K562 (cell line): ENCODE measurements at regions not wholly inside any gene's neighbourhood (a gene's known extent, or its start where the extent isn't known, plus 50 kb on each side); places are given as distances from the start of the nearest gene placed in this dataset.

Source experiments
- ATAC-seq: fragments of 200-7000 bp; cut with Tn5 transposase; 3 replicates; pipeline ENCODE4 v1.9.1; 2020; ENCODE audit warnings: moderate library complexity
- BruUV-seq: library from RNA; stranded (reverse); fragments of 400-500 nt; replicated peaks from 2 replicates; lab custom pipeline; 2021; lab: Mats Ljungman, UMichigan
- CTCF ChIA-PET: fragments of 300-600 bp; formaldehyde crosslinking; extraction: SDS; loops from one replicate; lab custom pipeline; 2021; ENCODE audit warnings: low intra/inter-chr PET ratio; lab: Yijun Ruan, JAX
- POLR2A ChIA-PET: fragments of 300-600, 350-650 bp; sonication (Branson Sonifier 250); formaldehyde crosslinking; extraction: SDS; loops from one replicate; lab custom pipeline; 2021; ENCODE audit warnings: antibody characterized with exemption, inconsistent platforms; lab: Yijun Ruan, JAX
- DNase-seq, 4 experiments: peaks; one replicate each; pipeline versions ENCODE4 v3.0.0 to v3.0.0-alpha.2; 2011 to 2018; ENCODE audit warnings: low spot score in 3 of 4, mixed read lengths in 3 of 4; ENCODE audit errors: extremely low read depth in 1 of 4
- FAIRE-seq: peaks from 2 replicates; lab custom pipeline; 2011; peaks lifted over from hg19 to GRCh38; lab: Jason Lieb, UNC
- H2AFZ ChIP-seq: 2 replicates; pipeline ENCODE4 v1.6.0; 2011; ENCODE audit warnings: low read depth, low read length, control low read depth, inconsistent platforms
- H3K27ac ChIP-seq: fragments of 200-600 bp; 3 replicates; pipeline ENCODE4 v1.8.0; 2011; ENCODE audit warnings: low read depth, mild to moderate bottlenecking, control low read depth, inconsistent platforms, low read length, moderate library complexity, mixed read lengths; ENCODE audit errors: extremely low read depth
- H3K27me3 ChIP-seq, 2 experiments: fragments of 300-600 bp in 1 of 2; 2 replicates in 1 of 2; 3 replicates in 1 of 2; pipeline versions ENCODE4 v1.6.0 to v1.8.0; 2011; ENCODE audit warnings: inconsistent platforms in 2 of 2, low read length in 2 of 2, mild to moderate bottlenecking in 1 of 2, mixed read lengths in 1 of 2, moderate library complexity in 1 of 2; ENCODE audit not compliant: control insufficient read depth in 2 of 2, insufficient read depth in 2 of 2
- H3K36me3 ChIP-seq: fragments of 300-600 bp; 3 replicates; pipeline ENCODE4 v1.8.0; 2011; ENCODE audit warnings: mild to moderate bottlenecking, low read length, inconsistent platforms; ENCODE audit not compliant: control insufficient read depth, insufficient read depth
- H3K4me1 ChIP-seq, 2 experiments: fragments of 200-600 bp in 1 of 2; replicated peaks in 1 of 2; 2 replicates in 1 of 2; 3 replicates in 1 of 2; pipeline versions ENCODE4 v1.5.1 to v1.8.0; 2011; ENCODE audit warnings: inconsistent platforms in 2 of 2, low read length in 2 of 2, mild to moderate bottlenecking in 1 of 2, mixed read lengths in 1 of 2, moderate library complexity in 1 of 2; ENCODE audit not compliant: control insufficient read depth in 2 of 2, insufficient read depth in 2 of 2
- H3K4me2 ChIP-seq: 2 replicates; pipeline ENCODE4 v1.6.1; 2011; ENCODE audit warnings: low read length, control low read depth, inconsistent platforms, mixed read lengths; ENCODE audit not compliant: insufficient read depth
- H3K4me3 ChIP-seq: fragments of 200-600 bp; sonication (generic), shearing (Covaris generic); 2 replicates; pipeline ENCODE4 v1.5.1; 2016; ENCODE audit warnings: control low read depth, inconsistent platforms
- H3K79me2 ChIP-seq: fragments of 200-600 bp; 3 replicates; pipeline ENCODE4 v1.8.0; 2011; ENCODE audit warnings: low read length, inconsistent platforms; ENCODE audit not compliant: control insufficient read depth, insufficient read depth
- H3K9ac ChIP-seq, 2 experiments: 2 replicates each; pipeline versions ENCODE4 v1.6.0 to v1.6.1; 2011; ENCODE audit warnings: low read depth in 2 of 2, low read length in 2 of 2, control low read depth in 1 of 2, inconsistent platforms in 1 of 2, mild to moderate bottlenecking in 1 of 2, mixed read lengths in 1 of 2; ENCODE audit not compliant: insufficient read depth in 1 of 2
- H3K9me1 ChIP-seq: one replicate; pipeline ENCODE4 v1.6.0; 2011; ENCODE audit warnings: inconsistent platforms, mild to moderate bottlenecking, low read length, moderate library complexity; ENCODE audit not compliant: control insufficient read depth, insufficient read depth
- H3K9me3 ChIP-seq: replicated peaks from 2 replicates; pipeline ENCODE4 v1.5.1; 2011; ENCODE audit warnings: low read depth, low read length, inconsistent platforms; ENCODE audit not compliant: control insufficient read depth, insufficient read depth
- H4K20me1 ChIP-seq: replicated peaks from 2 replicates; pipeline ENCODE4 v1.6.1; 2011; ENCODE audit warnings: low read length, inconsistent platforms, mixed read lengths; ENCODE audit not compliant: control insufficient read depth, insufficient read depth
- AFF1 ChIP-seq, 2 experiments: fragments of 450-650 bp; IDR thresholded peaks; 2 replicates each; pipeline ENCODE4 v1.6.1; 2018; ENCODE audit warnings: mild to moderate bottlenecking in 2 of 2, low read depth in 1 of 2; ENCODE audit not compliant: partially characterized antibody in 2 of 2
- MAZ ChIP-seq, 2 experiments: fragments of 450-650 bp in 1 of 2; sonication (generic) in 1 of 2; formaldehyde crosslinking; IDR thresholded peaks in 1 of 2; conservative IDR thresholded peaks in 1 of 2; 2 replicates each; pipeline versions ENCODE4 v1.4.0 to v1.5.0; 2020; ENCODE audit warnings: mild to moderate bottlenecking in 1 of 2, missing genetic modification reagents in 1 of 2
- ZC3H8 ChIP-seq: fragments of 450-650 bp; IDR thresholded peaks from 2 replicates; pipeline ENCODE4 v1.6.1; 2017
- in situ Hi-C: fragments of 300-500 bp; cut with MboI; formaldehyde crosslinking; loops from 4 replicates; pipeline ENCODE4 v1.15.0; 2018; ENCODE audit warnings: inconsistent platforms, mixed read lengths
- intact Hi-C: fragments of 100-400 bp; cut with micrococcal nuclease; formaldehyde crosslinking; loops from 2 replicates; pipeline ENCODE4 v1.14.2; 2022

- Histone ChIP-seq H3K36me3 (no peaks in the 10 kb centered on the region), H3K9ac (no peak overlapping the region), H3K4me2 (no peak overlapping the region), H3K27me3 (no peaks in the 10 kb centered on the region), H2AFZ (no peak overlapping the region), H3K9me1 (no peaks in the 10 kb centered on the region), H4K20me1 (no peaks in the 10 kb centered on the region), H3K4me3 (no peak overlapping the region), H3K79me2 (no peaks in the 10 kb centered on the region), H3K27ac (no peak overlapping the region), H3K9me3 (no peaks in the 10 kb centered on the region), H3K4me1 (no peaks in the 10 kb centered on the region)
- no TSS peak for BruUV-seq
- ATAC-seq: no peak
- in situ Hi-C loops: loop anchor here (10.0 kb wide), 1 partner anchor 437 kb away; no protein-coding TSS in a partner anchor
- CTCF ChIA-PET: no interaction called here
- intact Hi-C loops: loop anchor here (10.0 kb wide), 1 partner anchor 237 kb away; no protein-coding TSS in a partner anchor
- no peak for FAIRE-seq
- POLR2A ChIA-PET: no interaction called here
- DNase-seq: no peak
- TF ChIP-seq MAZ (CRISPR knock-in tag; conservative IDR thresholded peaks at IDR 0.05 in 1 of 2, IDR thresholded peaks at IDR 0.05 in 1 of 2) (no peak), AFF1 (IDR thresholded peaks at IDR 0.05; ENCODE audit: low read depth in 1 of 2, partially characterized antibody in 2 of 2) (no peak), ZC3H8 (no peak)
Measured at GRCh38 chr11:36741515-36741914, 143.5 kb upstream of the RAG2 start.
